Thoracic aorta (tissue), 2 donors: ENCODE measurements at regions not wholly inside any gene's neighbourhood (a gene's known extent, or its start where the extent isn't known, plus 50 kb on each side); places are given as distances from the start of the nearest gene placed in this dataset.

Source experiments
- ATAC-seq: fragments of 150-250 bp; one replicate; pipeline ENCODE4 v1.8.0; 2017; ENCODE audit warnings: low read depth; ENCODE audit not compliant: insufficient number of reproducible peaks, low FRiP score
- DNase-seq: peaks from one replicate; pipeline ENCODE4 v3.0.0-alpha.2; 2020; ENCODE audit warnings: low spot score
- H3K27ac ChIP-seq, 2 donors: fragments of 200-600 bp; sonication (generic); 1 replicate in 1 of 2; 2 replicates in 1 of 2; pipeline ENCODE4 v1.5.1; 2016; ENCODE audit warnings: mild to moderate bottlenecking in 2 of 2, moderate library complexity in 2 of 2
- H3K27me3 ChIP-seq: fragments of 200-600 bp; sonication (generic); replicated peaks from 2 replicates; pipeline ENCODE4 v1.6.0; 2016; ENCODE audit warnings: mild to moderate bottlenecking; ENCODE audit not compliant: insufficient read depth
- H3K36me3 ChIP-seq: fragments of 200-600 bp; sonication (generic); one replicate; pipeline ENCODE4 v1.5.1; 2016
- H3K4me1 ChIP-seq, 2 donors: fragments of 200-600 bp; sonication (generic); 1 replicate in 1 of 2; 2 replicates in 1 of 2; pipeline versions ENCODE4 v1.5.1 to v1.6.0; 2016; ENCODE audit warnings: low read depth in 2 of 2, mild to moderate bottlenecking in 1 of 2; ENCODE audit not compliant: control insufficient read depth in 1 of 2
- H3K4me3 ChIP-seq: fragments of 200-600 bp; sonication (generic); 2 replicates; pipeline ENCODE4 v1.5.1; 2016; ENCODE audit warnings: mild to moderate bottlenecking
- H3K9me3 ChIP-seq: fragments of 200-600 bp; sonication (generic); 2 replicates; pipeline ENCODE4 v1.5.1; 2016
- CTCF ChIP-seq: fragments of 200-600 bp; sonication (generic); IDR thresholded peaks from one replicate; pipeline ENCODE4 v1.5.1; 2019; ENCODE audit warnings: antibody characterized with exemption

- Histone ChIP-seq H3K4me1 (no peaks in the 10 kb centered on the region), H3K36me3 (no peaks in the 10 kb centered on the region), H3K9me3 (no peaks in the 10 kb centered on the region), H3K27ac (no peak overlapping the region), H3K4me3 (no peak overlapping the region), H3K27me3 (no peaks in the 10 kb centered on the region)
- no peak for TF ChIP-seq CTCF
- DNase-seq (no peak), ATAC-seq (no peak)
These were observed 64.0 kb upstream of the CHRM3 start for GRCh38 chr1:239322369-239322768.

- no peak for ATAC-seq
These were observed 64.5 kb upstream of the CHRM3 start for GRCh38 chr1:239321877-239322276.

GRCh38 chr1:239317948-239318347 is 68.4 kb upstream of the CHRM3 start:
- ATAC-seq = no peak
- no peak overlapping the region for H3K4me3 ChIP-seq
- H3K27me3 ChIP-seq = no peaks in the 10 kb centered on the region
- no peaks in the 10 kb centered on the region for H3K36me3 ChIP-seq
- no peaks in the 10 kb centered on the region for H3K4me1 ChIP-seq
- no peak for TF ChIP-seq CTCF
- DNase-seq = no peak
- no peaks in the 10 kb centered on the region for H3K9me3 ChIP-seq
- no peak overlapping the region for H3K27ac ChIP-seq

More at GRCh38 chr1:239321877-239322276, 64.5 kb upstream of the CHRM3 start:
- Histone ChIP-seq H3K27me3 (no peaks in the 10 kb centered on the region), H3K4me3 (no peak overlapping the region), H3K27ac (no peak overlapping the region), H3K36me3 (no peaks in the 10 kb centered on the region), H3K4me1 (no peaks in the 10 kb centered on the region), H3K9me3 (no peaks in the 10 kb centered on the region)
- DNase-seq = no peak
- no peak for TF ChIP-seq CTCF

GRCh38 chr1:239315631-239316217 is 70.6 kb upstream of the CHRM3 start:
- no peak for ATAC-seq
- no peaks in the 10 kb centered on the region for H3K4me1 ChIP-seq
- no peak for TF ChIP-seq CTCF

GRCh38 chr1:239311331-239311730 is 75.0 kb upstream of the CHRM3 start:
- Histone ChIP-seq H3K36me3 (no peaks in the 10 kb centered on the region), H3K4me3 (no peak overlapping the region), H3K9me3 (no peaks in the 10 kb centered on the region), H3K27me3 (no peaks in the 10 kb centered on the region), H3K4me1 (no peaks in the 10 kb centered on the region), H3K27ac (no peak overlapping the region)
- ATAC-seq (no peak), DNase-seq (no peak)
- TF ChIP-seq CTCF = no peak

More at GRCh38 chr1:239315631-239316217, 70.6 kb upstream of the CHRM3 start:
- Histone ChIP-seq H3K9me3 (no peaks in the 10 kb centered on the region), H3K4me3 (no peak overlapping the region), H3K36me3 (no peaks in the 10 kb centered on the region), H3K27me3 (no peaks in the 10 kb centered on the region), H3K27ac (no peak overlapping the region)
- no peak for DNase-seq
